ENCODE measurements at regions not wholly inside any gene's neighbourhood (a gene's known extent, or its start where the extent isn't known, plus 50 kb on each side); places are given as distances from the start of the nearest gene placed in this dataset.

GRCh38 chr4:23365086-23365485 lies 524.8 kb downstream of the PPARGC1A start:
- intact Hi-C loops (cut with micrococcal nuclease; ENCODE audit: unreplicated experiment), result no loop called here
- no peak overlapping the region for H3K27ac ChIP-seq (ENCODE audit: low read length)
- CTCF ChIA-PET, result no interaction called here
- no peaks in the 10 kb centered on the region for H3K36me3 ChIP-seq (ENCODE audit: control insufficient read depth, insufficient read depth, low read length)
- H3K27me3 ChIP-seq (ENCODE audit: control insufficient read depth, insufficient read depth, low read length), result no peaks in the 10 kb centered on the region
- H3K4me1 ChIP-seq (ENCODE audit: control insufficient read depth, insufficient read depth, low read length), result no peaks in the 10 kb centered on the region
- in situ Hi-C loops (cut with HindIII; ENCODE audit: low pct_unique_long_range_greater_than_20kb, low sequenced_read_pairs), result no loop called here
- POLR2A ChIA-PET, result no interaction called here
- BruUV-seq (replicated peaks), result no TSS peak
- no peak for TF ChIP-seq POLR2AphosphoS5 (IDR thresholded peaks at IDR 0.05; ENCODE audit: low read depth, low read length)
- no peak for TF ChIP-seq SIN3A (IDR thresholded peaks at IDR 0.05; ENCODE audit: borderline replicate concordance, insufficient read depth, low read depth, low read length)
- TF ChIP-seq, protein P1, sequence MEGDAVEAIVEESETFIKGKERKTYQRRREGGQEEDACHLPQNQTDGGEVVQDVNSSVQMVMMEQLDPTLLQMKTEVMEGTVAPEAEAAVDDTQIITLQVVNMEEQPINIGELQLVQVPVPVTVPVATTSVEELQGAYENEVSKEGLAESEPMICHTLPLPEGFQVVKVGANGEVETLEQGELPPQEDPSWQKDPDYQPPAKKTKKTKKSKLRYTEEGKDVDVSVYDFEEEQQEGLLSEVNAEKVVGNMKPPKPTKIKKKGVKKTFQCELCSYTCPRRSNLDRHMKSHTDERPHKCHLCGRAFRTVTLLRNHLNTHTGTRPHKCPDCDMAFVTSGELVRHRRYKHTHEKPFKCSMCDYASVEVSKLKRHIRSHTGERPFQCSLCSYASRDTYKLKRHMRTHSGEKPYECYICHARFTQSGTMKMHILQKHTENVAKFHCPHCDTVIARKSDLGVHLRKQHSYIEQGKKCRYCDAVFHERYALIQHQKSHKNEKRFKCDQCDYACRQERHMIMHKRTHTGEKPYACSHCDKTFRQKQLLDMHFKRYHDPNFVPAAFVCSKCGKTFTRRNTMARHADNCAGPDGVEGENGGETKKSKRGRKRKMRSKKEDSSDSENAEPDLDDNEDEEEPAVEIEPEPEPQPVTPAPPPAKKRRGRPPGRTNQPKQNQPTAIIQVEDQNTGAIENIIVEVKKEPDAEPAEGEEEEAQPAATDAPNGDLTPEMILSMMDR (IDR thresholded peaks at IDR 0.05), result no peak
- TF ChIP-seq, protein P2, sequence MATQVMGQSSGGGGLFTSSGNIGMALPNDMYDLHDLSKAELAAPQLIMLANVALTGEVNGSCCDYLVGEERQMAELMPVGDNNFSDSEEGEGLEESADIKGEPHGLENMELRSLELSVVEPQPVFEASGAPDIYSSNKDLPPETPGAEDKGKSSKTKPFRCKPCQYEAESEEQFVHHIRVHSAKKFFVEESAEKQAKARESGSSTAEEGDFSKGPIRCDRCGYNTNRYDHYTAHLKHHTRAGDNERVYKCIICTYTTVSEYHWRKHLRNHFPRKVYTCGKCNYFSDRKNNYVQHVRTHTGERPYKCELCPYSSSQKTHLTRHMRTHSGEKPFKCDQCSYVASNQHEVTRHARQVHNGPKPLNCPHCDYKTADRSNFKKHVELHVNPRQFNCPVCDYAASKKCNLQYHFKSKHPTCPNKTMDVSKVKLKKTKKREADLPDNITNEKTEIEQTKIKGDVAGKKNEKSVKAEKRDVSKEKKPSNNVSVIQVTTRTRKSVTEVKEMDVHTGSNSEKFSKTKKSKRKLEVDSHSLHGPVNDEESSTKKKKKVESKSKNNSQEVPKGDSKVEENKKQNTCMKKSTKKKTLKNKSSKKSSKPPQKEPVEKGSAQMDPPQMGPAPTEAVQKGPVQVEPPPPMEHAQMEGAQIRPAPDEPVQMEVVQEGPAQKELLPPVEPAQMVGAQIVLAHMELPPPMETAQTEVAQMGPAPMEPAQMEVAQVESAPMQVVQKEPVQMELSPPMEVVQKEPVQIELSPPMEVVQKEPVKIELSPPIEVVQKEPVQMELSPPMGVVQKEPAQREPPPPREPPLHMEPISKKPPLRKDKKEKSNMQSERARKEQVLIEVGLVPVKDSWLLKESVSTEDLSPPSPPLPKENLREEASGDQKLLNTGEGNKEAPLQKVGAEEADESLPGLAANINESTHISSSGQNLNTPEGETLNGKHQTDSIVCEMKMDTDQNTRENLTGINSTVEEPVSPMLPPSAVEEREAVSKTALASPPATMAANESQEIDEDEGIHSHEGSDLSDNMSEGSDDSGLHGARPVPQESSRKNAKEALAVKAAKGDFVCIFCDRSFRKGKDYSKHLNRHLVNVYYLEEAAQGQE (IDR thresholded peaks at IDR 0.05; ENCODE audit: insufficient read depth in 1 of 2, low read depth in 2 of 2, low read length in 1 of 2), result no peak
- TF ChIP-seq TCF7L2 (IDR thresholded peaks at IDR 0.05; ENCODE audit: low read depth, low read length), result no peak
- DNase-seq (ENCODE audit: low read depth, low spot score) (no peak), ATAC-seq (no peak)
- H3K4me3 ChIP-seq (ENCODE audit: low read depth in 2 of 2, low read length in 2 of 2), result no peak overlapping the region
- H3K9me3 ChIP-seq (ENCODE audit: control insufficient read depth, insufficient read depth, low read depth, low read length), result no peaks in the 10 kb centered on the region

- H3K27me3 ChIP-seq (ENCODE audit: control insufficient read depth, insufficient read depth, low read length), result no peaks in the 10 kb centered on the region
- ChIA-PET CTCF (no interaction called here), POLR2A (no interaction called here)
- H3K9me3 ChIP-seq (ENCODE audit: control insufficient read depth, insufficient read depth, low read depth, low read length), result no peaks in the 10 kb centered on the region
- in situ Hi-C loops (cut with HindIII; ENCODE audit: low pct_unique_long_range_greater_than_20kb, low sequenced_read_pairs), result no loop called here
- H3K27ac ChIP-seq (ENCODE audit: low read length), result no peak overlapping the region
- no peak for DNase-seq (ENCODE audit: low read depth, low spot score)
- TF ChIP-seq, protein P2 (IDR thresholded peaks at IDR 0.05; ENCODE audit: insufficient read depth in 1 of 2, low read depth in 2 of 2, low read length in 1 of 2), result no peak
- no peak for TF ChIP-seq POLR2AphosphoS5 (IDR thresholded peaks at IDR 0.05; ENCODE audit: low read depth, low read length)
- TF ChIP-seq, protein P1 (IDR thresholded peaks at IDR 0.05), result no peak
- TF ChIP-seq SIN3A (IDR thresholded peaks at IDR 0.05; ENCODE audit: borderline replicate concordance, insufficient read depth, low read depth, low read length), result no peak
- no peak for TF ChIP-seq TCF7L2 (IDR thresholded peaks at IDR 0.05; ENCODE audit: low read depth, low read length)
- no TSS peak for BruUV-seq (replicated peaks)
- intact Hi-C loops (cut with micrococcal nuclease; ENCODE audit: unreplicated experiment), result no loop called here
- no peaks in the 10 kb centered on the region for H3K36me3 ChIP-seq (ENCODE audit: control insufficient read depth, insufficient read depth, low read length)
- no peak for ATAC-seq
- H3K4me1 ChIP-seq (ENCODE audit: control insufficient read depth, insufficient read depth, low read length), result no peaks in the 10 kb centered on the region
- H3K4me3 ChIP-seq (ENCODE audit: low read depth in 2 of 2, low read length in 2 of 2), result no peak overlapping the region
These were observed 525.7 kb downstream of the PPARGC1A start for GRCh38 chr4:23364167-23364566.
